HCT116 (cell line): ENCODE measurements at regions not wholly inside any gene's neighbourhood (a gene's known extent, or its start where the extent isn't known, plus 50 kb on each side); places are given as distances from the start of the nearest gene placed in this dataset.

Experiments used
- ATAC-seq: fragments of 200-7000 bp; cut with Tn5 transposase; 2 replicates; pipeline ENCODE4 v1.9.1; 2020; ENCODE audit warnings: mild to moderate bottlenecking, moderate library complexity
- BruUV-seq: library from RNA; stranded (reverse); fragments of 400-500 nt; replicated peaks from 2 replicates; lab custom pipeline; 2021; lab: Mats Ljungman, UMichigan
- CTCF ChIA-PET: fragments of 300-600 bp; sonication (Branson Sonifier 250); formaldehyde crosslinking; loops from one replicate; lab custom pipeline; 2021; ENCODE audit warnings: antibody characterized with exemption; lab: Charles Lee
- POLR2A ChIA-PET: fragments of 300-600, 350-600 bp; sonication (Branson Sonifier 250); formaldehyde crosslinking; loops from one replicate; lab custom pipeline; 2021; ENCODE audit warnings: antibody characterized with exemption; lab: Charles Lee
- RAD21 ChIA-PET, 2 experiments: fragments of 300-600 bp; sonication (Branson Sonifier 250); formaldehyde crosslinking; loops; one replicate each; lab custom pipeline; 2023; ENCODE audit warnings: low total read pairs in 2 of 2; ENCODE audit not compliant: uncharacterized antibody in 2 of 2, unreplicated experiment in 2 of 2, low non-redundant PET in 1 of 2; lab: Charles Lee
- DNase-seq: peaks from one replicate; pipeline ENCODE4 v3.0.0-alpha.2; 2010; ENCODE audit warnings: low read depth, low spot score
- H2AFZ ChIP-seq: fragments of 200-600 bp; shearing (Covaris generic), sonication (generic); 2 replicates; pipeline ENCODE4 v1.6.1; 2017; ENCODE audit warnings: low read depth, mixed run types, mixed read lengths, antibody characterized with exemption, low read length; ENCODE audit not compliant: poor library complexity, severe bottlenecking
- H3K27ac ChIP-seq: 2 replicates; pipeline ENCODE4 v1.5.1; 2012; ENCODE audit warnings: low read depth, low read length
- H3K27me3 ChIP-seq: fragments of 200-600 bp; sonication (generic); 2 replicates; pipeline ENCODE4 v1.6.1; 2016; ENCODE audit warnings: mixed run types, low read length, mixed read lengths; ENCODE audit not compliant: insufficient read depth
- H3K36me3 ChIP-seq, 2 experiments: fragments of 200-500 bp in 1 of 2; fragments of 200-600 bp in 1 of 2; sonication (Bioruptor generic) in 1 of 2; sonication (generic) in 1 of 2; 2 replicates each; pipeline versions ENCODE4 v1.5.1 to v1.6.1; 2014 to 2016; ENCODE audit warnings: low read length in 2 of 2, inconsistent platforms in 1 of 2, mixed read lengths in 1 of 2, mixed run types in 1 of 2; ENCODE audit not compliant: insufficient read depth in 2 of 2, control insufficient read depth in 1 of 2
- H3K4me1 ChIP-seq, 2 experiments: fragments of 200-600 bp in 1 of 2; sonication (generic) in 1 of 2; 2 replicates each; pipeline versions ENCODE4 v1.5.1 to v1.6.1; 2012 to 2017; ENCODE audit warnings: low read length in 2 of 2, inconsistent platforms in 1 of 2, mild to moderate bottlenecking in 1 of 2, mixed read lengths in 1 of 2, mixed run types in 1 of 2, moderate library complexity in 1 of 2; ENCODE audit not compliant: insufficient read depth in 2 of 2, control insufficient read depth in 1 of 2
- H3K4me2 ChIP-seq: fragments of 200-600 bp; sonication (generic); 2 replicates; pipeline ENCODE4 v1.6.1; 2017; ENCODE audit warnings: mixed run types, low read length, mixed read lengths
- H3K4me3 ChIP-seq, 2 experiments: fragments of 200-600 bp in 1 of 2; sonication (generic) in 1 of 2; replicated peaks in 1 of 2; 2 replicates each; pipeline ENCODE4 v1.5.1; 2011 to 2016; ENCODE audit warnings: low read length in 2 of 2, control low read depth in 1 of 2, low read depth in 1 of 2, mild to moderate bottlenecking in 1 of 2, mixed read lengths in 1 of 2, mixed run types in 1 of 2
- H3K79me2 ChIP-seq: fragments of 200-600 bp; sonication (generic); 2 replicates; pipeline ENCODE4 v1.6.1; 2017; ENCODE audit warnings: mild to moderate bottlenecking, mixed run types, low read length, moderate library complexity, mixed read lengths; ENCODE audit not compliant: insufficient read depth
- H3K9ac ChIP-seq: fragments of 200-600 bp; sonication (generic); 2 replicates; pipeline ENCODE4 v1.6.1; 2016; ENCODE audit warnings: low read length, mixed read lengths
- H3K9me2 ChIP-seq: fragments of 200-600 bp; sonication (generic), shearing (Covaris generic); 2 replicates; pipeline ENCODE4 v1.6.1; 2017; ENCODE audit warnings: mixed run types, mild to moderate bottlenecking, moderate library complexity; ENCODE audit not compliant: insufficient read depth
- H3K9me3 ChIP-seq, 2 experiments: fragments of 200-500 bp in 1 of 2; fragments of 200-600 bp in 1 of 2; sonication (Bioruptor generic) in 1 of 2; sonication (generic) in 1 of 2; 2 replicates each; pipeline ENCODE4 v1.6.1; 2014 to 2017; ENCODE audit warnings: low read length in 2 of 2, mixed read lengths in 2 of 2, inconsistent platforms in 1 of 2, low read depth in 1 of 2, mild to moderate bottlenecking in 1 of 2, mixed run types in 1 of 2, moderate library complexity in 1 of 2; ENCODE audit not compliant: control insufficient read depth in 1 of 2, insufficient read depth in 1 of 2
- H4K20me1 ChIP-seq: fragments of 200-600 bp; sonication (generic), shearing (Covaris generic); 2 replicates; pipeline ENCODE4 v1.6.1; 2017; ENCODE audit warnings: mixed run types, mild to moderate bottlenecking, moderate library complexity; ENCODE audit not compliant: insufficient read depth
- ATF3 ChIP-seq: IDR thresholded peaks from 2 replicates; pipeline ENCODE4 v1.6.1; 2012
- CEBPB ChIP-seq: IDR thresholded peaks from 2 replicates; pipeline ENCODE4 v1.6.1; 2012; ENCODE audit warnings: low read depth
- CTCF ChIP-seq, 3 experiments: fragments of 200-600 bp in 1 of 3; sonication (generic) in 1 of 3; IDR thresholded peaks in 2 of 3; conservative IDR thresholded peaks in 1 of 3; 2 replicates each; pipeline ENCODE4 v1.5.1; 2012 to 2017; ENCODE audit warnings: low read depth in 2 of 3, low read length in 2 of 3, antibody characterized with exemption in 1 of 3, borderline replicate concordance in 1 of 3, control low read depth in 1 of 3, mild to moderate bottlenecking in 1 of 3, mixed read lengths in 1 of 3, mixed run types in 1 of 3, moderate library complexity in 1 of 3; ENCODE audit not compliant: insufficient read depth in 1 of 3
- ELF1 ChIP-seq: IDR thresholded peaks from 2 replicates; pipeline ENCODE4 v1.6.1; 2012; ENCODE audit warnings: low read depth, borderline replicate concordance
- FOSL1 ChIP-seq: IDR thresholded peaks from 2 replicates; pipeline ENCODE4 v1.6.1; 2012; ENCODE audit warnings: low read depth
- JUND ChIP-seq: IDR thresholded peaks from 2 replicates; pipeline ENCODE4 v1.6.1; 2012
- MAX ChIP-seq: IDR thresholded peaks from 2 replicates; pipeline ENCODE4 v1.6.1; 2012
- POLR2A ChIP-seq: IDR thresholded peaks from 2 replicates; pipeline ENCODE4 v1.7.0; 2011; ENCODE audit warnings: borderline replicate concordance; ENCODE audit not compliant: insufficient read depth, insufficient read length; ENCODE audit errors: extremely low read depth
- POLR2AphosphoS5 ChIP-seq: IDR thresholded peaks from 2 replicates; pipeline ENCODE4 v1.6.1; 2011; ENCODE audit warnings: mild to moderate bottlenecking, low read depth, low read length, moderate library complexity
- RAD21 ChIP-seq: IDR thresholded peaks from 2 replicates; pipeline ENCODE4 v1.6.1; 2012; ENCODE audit warnings: low read depth, mild to moderate bottlenecking
- SIN3A ChIP-seq: IDR thresholded peaks from 2 replicates; pipeline ENCODE4 v1.6.1; 2012; ENCODE audit warnings: low read depth
- SP1 ChIP-seq: IDR thresholded peaks from 2 replicates; pipeline ENCODE4 v1.6.1; 2012; ENCODE audit warnings: low read depth
- SRF ChIP-seq: IDR thresholded peaks from 2 replicates; pipeline ENCODE4 v1.6.1; 2012; ENCODE audit warnings: low read depth
- TCF7L2 ChIP-seq: IDR thresholded peaks from 2 replicates; pipeline ENCODE4 v1.7.0; 2011; ENCODE audit warnings: borderline replicate concordance, inconsistent platforms; ENCODE audit not compliant: insufficient read depth, insufficient read length; ENCODE audit errors: extremely low read depth
- YY1 ChIP-seq: IDR thresholded peaks from 2 replicates; pipeline ENCODE4 v1.6.1; 2011; ENCODE audit warnings: low read length, low read depth, moderate library complexity, mild to moderate bottlenecking; ENCODE audit not compliant: insufficient replicate concordance; ENCODE audit errors: extremely low read depth
- ZBTB33 ChIP-seq: IDR thresholded peaks from 2 replicates; pipeline ENCODE4 v1.6.1; 2011; ENCODE audit warnings: mild to moderate bottlenecking, low read length, moderate library complexity; ENCODE audit not compliant: insufficient replicate concordance; ENCODE audit errors: extremely low read depth
- ZFX ChIP-seq: fragments of 450-650 bp; IDR thresholded peaks from 2 replicates; pipeline ENCODE4 v1.6.1; 2017
- ZNF274 ChIP-seq: fragments of 200-500 bp; sonication (Bioruptor generic); IDR thresholded peaks from 2 replicates; pipeline ENCODE4 v1.6.1; 2014; ENCODE audit warnings: mild to moderate bottlenecking, low read depth, low read length, inconsistent platforms
- intact Hi-C: fragments of 100-400 bp; cut with micrococcal nuclease; formaldehyde crosslinking; loops from 2 replicates; pipeline ENCODE4 v1.10.0; 2022

GRCh38 chr14:86799244-86799647 is 1193.7 kb downstream of the GALC start:
- DNase-seq: no peak
- Histone ChIP-seq H3K4me1 (no peaks in the 10 kb centered on the region), H3K4me2 (no peak overlapping the region), H3K9me3 (peaks cover 17 to 18% of the 10 kb centered on the region in 2 experiments; a peak in 2 of 4 replicates), H3K36me3 (no peaks in the 10 kb centered on the region), H3K27me3 (no peaks in the 10 kb centered on the region), H3K9ac (no peak overlapping the region), H2AFZ (no peak overlapping the region), H3K4me3 (no peak overlapping the region), H3K9me2 (no peaks in the 10 kb centered on the region), H3K27ac (no peak overlapping the region), H3K79me2 (no peaks in the 10 kb centered on the region), H4K20me1 (no peaks in the 10 kb centered on the region)
- intact Hi-C loops: no loop called here
- no TSS peak for BruUV-seq
- POLR2A ChIA-PET: no interaction called here
- no peak for ATAC-seq
- CTCF ChIA-PET: no interaction called here
- TF ChIP-seq TCF7L2: no peak
- TF ChIP-seq CTCF (IDR thresholded peaks at IDR 0.05 in 2 of 3, conservative IDR thresholded peaks at IDR 0.05 in 1 of 3; ENCODE audit: borderline replicate concordance in 1 of 3, insufficient read depth in 1 of 3, low read depth in 2 of 3, low read length in 2 of 3): no peak
- TF ChIP-seq POLR2A: no peak
- no peak for TF ChIP-seq CEBPB
- TF ChIP-seq JUND: no peak
- TF ChIP-seq YY1: no peak
- no peak for TF ChIP-seq MAX
- no peak for TF ChIP-seq ZFX
- no peak for TF ChIP-seq ZNF274
- no peak for TF ChIP-seq ZBTB33
- TF ChIP-seq POLR2AphosphoS5: no peak
- TF ChIP-seq SP1: no peak
- no peak for TF ChIP-seq SIN3A
- TF ChIP-seq SRF: no peak
- no peak for TF ChIP-seq ATF3
- no peak for TF ChIP-seq ELF1
- no peak for TF ChIP-seq RAD21
- TF ChIP-seq FOSL1: no peak
- RAD21 ChIA-PET: no interaction called here
